HCT116 (cell line): ENCODE measurements at regions not wholly inside any gene's neighbourhood (a gene's known extent, or its start where the extent isn't known, plus 50 kb on each side); places are given as distances from the start of the nearest gene placed in this dataset.

ENCODE experiments used
- ATAC-seq: fragments of 200-7000 bp; cut with Tn5 transposase; 2 replicates; pipeline ENCODE4 v1.9.1; 2020; ENCODE audit warnings: mild to moderate bottlenecking, moderate library complexity
- BruUV-seq: library from RNA; stranded (reverse); fragments of 400-500 nt; replicated peaks from 2 replicates; lab custom pipeline; 2021; lab: Mats Ljungman, UMichigan
- CTCF ChIA-PET: fragments of 300-600 bp; sonication (Branson Sonifier 250); formaldehyde crosslinking; loops from one replicate; lab custom pipeline; 2021; ENCODE audit warnings: antibody characterized with exemption; lab: Charles Lee
- POLR2A ChIA-PET: fragments of 300-600, 350-600 bp; sonication (Branson Sonifier 250); formaldehyde crosslinking; loops from one replicate; lab custom pipeline; 2021; ENCODE audit warnings: antibody characterized with exemption; lab: Charles Lee
- RAD21 ChIA-PET, 2 experiments: fragments of 300-600 bp; sonication (Branson Sonifier 250); formaldehyde crosslinking; loops; one replicate each; lab custom pipeline; 2023; ENCODE audit warnings: low total read pairs in 2 of 2; ENCODE audit not compliant: uncharacterized antibody in 2 of 2, unreplicated experiment in 2 of 2, low non-redundant PET in 1 of 2; lab: Charles Lee
- DNase-seq: peaks from one replicate; pipeline ENCODE4 v3.0.0-alpha.2; 2010; ENCODE audit warnings: low read depth, low spot score
- H2AFZ ChIP-seq: fragments of 200-600 bp; shearing (Covaris generic), sonication (generic); 2 replicates; pipeline ENCODE4 v1.6.1; 2017; ENCODE audit warnings: low read depth, mixed run types, mixed read lengths, antibody characterized with exemption, low read length; ENCODE audit not compliant: poor library complexity, severe bottlenecking
- H3K27ac ChIP-seq: 2 replicates; pipeline ENCODE4 v1.5.1; 2012; ENCODE audit warnings: low read depth, low read length
- H3K27me3 ChIP-seq: fragments of 200-600 bp; sonication (generic); 2 replicates; pipeline ENCODE4 v1.6.1; 2016; ENCODE audit warnings: mixed run types, low read length, mixed read lengths; ENCODE audit not compliant: insufficient read depth
- H3K36me3 ChIP-seq, 2 experiments: fragments of 200-500 bp in 1 of 2; fragments of 200-600 bp in 1 of 2; sonication (Bioruptor generic) in 1 of 2; sonication (generic) in 1 of 2; 2 replicates each; pipeline versions ENCODE4 v1.5.1 to v1.6.1; 2014 to 2016; ENCODE audit warnings: low read length in 2 of 2, inconsistent platforms in 1 of 2, mixed read lengths in 1 of 2, mixed run types in 1 of 2; ENCODE audit not compliant: insufficient read depth in 2 of 2, control insufficient read depth in 1 of 2
- H3K4me1 ChIP-seq, 2 experiments: fragments of 200-600 bp in 1 of 2; sonication (generic) in 1 of 2; 2 replicates each; pipeline versions ENCODE4 v1.5.1 to v1.6.1; 2012 to 2017; ENCODE audit warnings: low read length in 2 of 2, inconsistent platforms in 1 of 2, mild to moderate bottlenecking in 1 of 2, mixed read lengths in 1 of 2, mixed run types in 1 of 2, moderate library complexity in 1 of 2; ENCODE audit not compliant: insufficient read depth in 2 of 2, control insufficient read depth in 1 of 2
- H3K4me2 ChIP-seq: fragments of 200-600 bp; sonication (generic); 2 replicates; pipeline ENCODE4 v1.6.1; 2017; ENCODE audit warnings: mixed run types, low read length, mixed read lengths
- H3K4me3 ChIP-seq, 2 experiments: fragments of 200-600 bp in 1 of 2; sonication (generic) in 1 of 2; replicated peaks in 1 of 2; 2 replicates each; pipeline ENCODE4 v1.5.1; 2011 to 2016; ENCODE audit warnings: low read length in 2 of 2, control low read depth in 1 of 2, low read depth in 1 of 2, mild to moderate bottlenecking in 1 of 2, mixed read lengths in 1 of 2, mixed run types in 1 of 2
- H3K79me2 ChIP-seq: fragments of 200-600 bp; sonication (generic); 2 replicates; pipeline ENCODE4 v1.6.1; 2017; ENCODE audit warnings: mild to moderate bottlenecking, mixed run types, low read length, moderate library complexity, mixed read lengths; ENCODE audit not compliant: insufficient read depth
- H3K9ac ChIP-seq: fragments of 200-600 bp; sonication (generic); 2 replicates; pipeline ENCODE4 v1.6.1; 2016; ENCODE audit warnings: low read length, mixed read lengths
- H3K9me2 ChIP-seq: fragments of 200-600 bp; sonication (generic), shearing (Covaris generic); 2 replicates; pipeline ENCODE4 v1.6.1; 2017; ENCODE audit warnings: mixed run types, mild to moderate bottlenecking, moderate library complexity; ENCODE audit not compliant: insufficient read depth
- H3K9me3 ChIP-seq, 2 experiments: fragments of 200-500 bp in 1 of 2; fragments of 200-600 bp in 1 of 2; sonication (Bioruptor generic) in 1 of 2; sonication (generic) in 1 of 2; 2 replicates each; pipeline ENCODE4 v1.6.1; 2014 to 2017; ENCODE audit warnings: low read length in 2 of 2, mixed read lengths in 2 of 2, inconsistent platforms in 1 of 2, low read depth in 1 of 2, mild to moderate bottlenecking in 1 of 2, mixed run types in 1 of 2, moderate library complexity in 1 of 2; ENCODE audit not compliant: control insufficient read depth in 1 of 2, insufficient read depth in 1 of 2
- H4K20me1 ChIP-seq: fragments of 200-600 bp; sonication (generic), shearing (Covaris generic); 2 replicates; pipeline ENCODE4 v1.6.1; 2017; ENCODE audit warnings: mixed run types, mild to moderate bottlenecking, moderate library complexity; ENCODE audit not compliant: insufficient read depth
- CBX3 ChIP-seq: IDR thresholded peaks from 2 replicates; pipeline ENCODE4 v1.6.1; 2012; ENCODE audit warnings: low read depth
- CEBPB ChIP-seq: IDR thresholded peaks from 2 replicates; pipeline ENCODE4 v1.6.1; 2012; ENCODE audit warnings: low read depth
- EGR1 ChIP-seq: IDR thresholded peaks from 2 replicates; pipeline ENCODE4 v1.6.1; 2012; ENCODE audit warnings: low read depth
- ELF1 ChIP-seq: IDR thresholded peaks from 2 replicates; pipeline ENCODE4 v1.6.1; 2012; ENCODE audit warnings: low read depth, borderline replicate concordance
- EZH2 ChIP-seq: fragments of 200-600 bp; sonication (generic); IDR thresholded peaks from 2 replicates; pipeline ENCODE4 v1.6.1; 2017; ENCODE audit warnings: antibody characterized with exemption, mixed run types
- FOSL1 ChIP-seq: IDR thresholded peaks from 2 replicates; pipeline ENCODE4 v1.6.1; 2012; ENCODE audit warnings: low read depth
- POLR2AphosphoS5 ChIP-seq: IDR thresholded peaks from 2 replicates; pipeline ENCODE4 v1.6.1; 2011; ENCODE audit warnings: mild to moderate bottlenecking, low read depth, low read length, moderate library complexity
- RAD21 ChIP-seq: IDR thresholded peaks from 2 replicates; pipeline ENCODE4 v1.6.1; 2012; ENCODE audit warnings: low read depth, mild to moderate bottlenecking
- SP1 ChIP-seq: IDR thresholded peaks from 2 replicates; pipeline ENCODE4 v1.6.1; 2012; ENCODE audit warnings: low read depth
- TCF7L2 ChIP-seq: IDR thresholded peaks from 2 replicates; pipeline ENCODE4 v1.7.0; 2011; ENCODE audit warnings: borderline replicate concordance, inconsistent platforms; ENCODE audit not compliant: insufficient read depth, insufficient read length; ENCODE audit errors: extremely low read depth
- YY1 ChIP-seq: IDR thresholded peaks from 2 replicates; pipeline ENCODE4 v1.6.1; 2011; ENCODE audit warnings: low read length, low read depth, moderate library complexity, mild to moderate bottlenecking; ENCODE audit not compliant: insufficient replicate concordance; ENCODE audit errors: extremely low read depth
- ZNF274 ChIP-seq: fragments of 200-500 bp; sonication (Bioruptor generic); IDR thresholded peaks from 2 replicates; pipeline ENCODE4 v1.6.1; 2014; ENCODE audit warnings: mild to moderate bottlenecking, low read depth, low read length, inconsistent platforms
- intact Hi-C: fragments of 100-400 bp; cut with micrococcal nuclease; formaldehyde crosslinking; loops from 2 replicates; pipeline ENCODE4 v1.10.0; 2022
- TF ChIP-seq, protein P1 (sequence below): IDR thresholded peaks from 2 replicates; pipeline ENCODE4 v1.6.1; 2012; ENCODE audit warnings: low read depth
- TF ChIP-seq, protein P2 (sequence below), 3 experiments: fragments of 200-600 bp in 1 of 3; sonication (generic) in 1 of 3; IDR thresholded peaks in 2 of 3; conservative IDR thresholded peaks in 1 of 3; 2 replicates each; pipeline ENCODE4 v1.5.1; 2012 to 2017; ENCODE audit warnings: low read depth in 2 of 3, low read length in 2 of 3, antibody characterized with exemption in 1 of 3, borderline replicate concordance in 1 of 3, control low read depth in 1 of 3, mild to moderate bottlenecking in 1 of 3, mixed read lengths in 1 of 3, mixed run types in 1 of 3, moderate library complexity in 1 of 3; ENCODE audit not compliant: insufficient read depth in 1 of 3
- TF ChIP-seq, protein P3 (sequence below): IDR thresholded peaks from 2 replicates; pipeline ENCODE4 v1.6.1; 2012
- TF ChIP-seq, protein P4 (sequence below): IDR thresholded peaks from 2 replicates; pipeline ENCODE4 v1.6.1; 2011; ENCODE audit warnings: mild to moderate bottlenecking, low read length, moderate library complexity; ENCODE audit not compliant: insufficient replicate concordance; ENCODE audit errors: extremely low read depth
- TF ChIP-seq, protein P5 (sequence below): IDR thresholded peaks from 2 replicates; pipeline ENCODE4 v1.6.1; 2012

DNA sequence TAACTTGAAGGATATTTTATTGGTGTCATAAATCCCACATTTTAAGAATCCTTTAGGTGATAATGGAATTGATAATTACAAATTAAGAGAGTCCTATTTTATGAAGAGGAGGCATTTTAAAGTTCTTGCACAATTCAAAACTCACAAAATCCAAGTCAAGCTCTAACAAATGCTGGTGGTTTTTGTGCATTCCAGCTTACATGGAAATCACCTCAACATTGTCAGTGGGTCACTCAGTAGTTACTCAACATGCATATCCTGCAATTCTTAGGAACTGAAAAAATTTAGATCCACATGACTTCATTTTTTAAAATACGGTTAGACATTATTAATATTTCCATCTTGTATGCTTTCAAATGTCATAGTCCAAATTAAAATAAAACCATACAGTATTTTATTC is 487.2 kb downstream of the CNTN3 start:
- H3K9me3 ChIP-seq = peaks cover 15 to 22% of the 10 kb centered on the region in 2 experiments; a peak in 2 of 4 replicates
- H2AFZ ChIP-seq = no peak overlapping the region
- ChIA-PET POLR2A (no interaction called here), RAD21 (no interaction called here), CTCF (no interaction called here)
- H3K36me3 ChIP-seq = no peaks in the 10 kb centered on the region
- no peaks in the 10 kb centered on the region for H3K27me3 ChIP-seq
- H4K20me1 ChIP-seq = no peaks in the 10 kb centered on the region
- no peaks in the 10 kb centered on the region for H3K79me2 ChIP-seq
- TF ChIP-seq YY1 (no peak), CEBPB (no peak), EZH2 (no peak), SP1 (no peak), EGR1 (no peak), CBX3 (no peak), FOSL1 (no peak), TCF7L2 (no peak), ELF1 (no peak), RAD21 (no peak), POLR2AphosphoS5 (no peak), ZNF274 (no peak)
- TF ChIP-seq, protein P1, sequence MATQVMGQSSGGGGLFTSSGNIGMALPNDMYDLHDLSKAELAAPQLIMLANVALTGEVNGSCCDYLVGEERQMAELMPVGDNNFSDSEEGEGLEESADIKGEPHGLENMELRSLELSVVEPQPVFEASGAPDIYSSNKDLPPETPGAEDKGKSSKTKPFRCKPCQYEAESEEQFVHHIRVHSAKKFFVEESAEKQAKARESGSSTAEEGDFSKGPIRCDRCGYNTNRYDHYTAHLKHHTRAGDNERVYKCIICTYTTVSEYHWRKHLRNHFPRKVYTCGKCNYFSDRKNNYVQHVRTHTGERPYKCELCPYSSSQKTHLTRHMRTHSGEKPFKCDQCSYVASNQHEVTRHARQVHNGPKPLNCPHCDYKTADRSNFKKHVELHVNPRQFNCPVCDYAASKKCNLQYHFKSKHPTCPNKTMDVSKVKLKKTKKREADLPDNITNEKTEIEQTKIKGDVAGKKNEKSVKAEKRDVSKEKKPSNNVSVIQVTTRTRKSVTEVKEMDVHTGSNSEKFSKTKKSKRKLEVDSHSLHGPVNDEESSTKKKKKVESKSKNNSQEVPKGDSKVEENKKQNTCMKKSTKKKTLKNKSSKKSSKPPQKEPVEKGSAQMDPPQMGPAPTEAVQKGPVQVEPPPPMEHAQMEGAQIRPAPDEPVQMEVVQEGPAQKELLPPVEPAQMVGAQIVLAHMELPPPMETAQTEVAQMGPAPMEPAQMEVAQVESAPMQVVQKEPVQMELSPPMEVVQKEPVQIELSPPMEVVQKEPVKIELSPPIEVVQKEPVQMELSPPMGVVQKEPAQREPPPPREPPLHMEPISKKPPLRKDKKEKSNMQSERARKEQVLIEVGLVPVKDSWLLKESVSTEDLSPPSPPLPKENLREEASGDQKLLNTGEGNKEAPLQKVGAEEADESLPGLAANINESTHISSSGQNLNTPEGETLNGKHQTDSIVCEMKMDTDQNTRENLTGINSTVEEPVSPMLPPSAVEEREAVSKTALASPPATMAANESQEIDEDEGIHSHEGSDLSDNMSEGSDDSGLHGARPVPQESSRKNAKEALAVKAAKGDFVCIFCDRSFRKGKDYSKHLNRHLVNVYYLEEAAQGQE = no peak
- TF ChIP-seq, protein P2, sequence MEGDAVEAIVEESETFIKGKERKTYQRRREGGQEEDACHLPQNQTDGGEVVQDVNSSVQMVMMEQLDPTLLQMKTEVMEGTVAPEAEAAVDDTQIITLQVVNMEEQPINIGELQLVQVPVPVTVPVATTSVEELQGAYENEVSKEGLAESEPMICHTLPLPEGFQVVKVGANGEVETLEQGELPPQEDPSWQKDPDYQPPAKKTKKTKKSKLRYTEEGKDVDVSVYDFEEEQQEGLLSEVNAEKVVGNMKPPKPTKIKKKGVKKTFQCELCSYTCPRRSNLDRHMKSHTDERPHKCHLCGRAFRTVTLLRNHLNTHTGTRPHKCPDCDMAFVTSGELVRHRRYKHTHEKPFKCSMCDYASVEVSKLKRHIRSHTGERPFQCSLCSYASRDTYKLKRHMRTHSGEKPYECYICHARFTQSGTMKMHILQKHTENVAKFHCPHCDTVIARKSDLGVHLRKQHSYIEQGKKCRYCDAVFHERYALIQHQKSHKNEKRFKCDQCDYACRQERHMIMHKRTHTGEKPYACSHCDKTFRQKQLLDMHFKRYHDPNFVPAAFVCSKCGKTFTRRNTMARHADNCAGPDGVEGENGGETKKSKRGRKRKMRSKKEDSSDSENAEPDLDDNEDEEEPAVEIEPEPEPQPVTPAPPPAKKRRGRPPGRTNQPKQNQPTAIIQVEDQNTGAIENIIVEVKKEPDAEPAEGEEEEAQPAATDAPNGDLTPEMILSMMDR (IDR thresholded peaks at IDR 0.05 in 2 of 3, conservative IDR thresholded peaks at IDR 0.05 in 1 of 3; ENCODE audit: borderline replicate concordance in 1 of 3, insufficient read depth in 1 of 3, low read depth in 2 of 3, low read length in 2 of 3) = no peak
- TF ChIP-seq, protein P3, sequence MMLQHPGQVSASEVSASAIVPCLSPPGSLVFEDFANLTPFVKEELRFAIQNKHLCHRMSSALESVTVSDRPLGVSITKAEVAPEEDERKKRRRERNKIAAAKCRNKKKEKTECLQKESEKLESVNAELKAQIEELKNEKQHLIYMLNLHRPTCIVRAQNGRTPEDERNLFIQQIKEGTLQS = no peak
- TF ChIP-seq, protein P4, sequence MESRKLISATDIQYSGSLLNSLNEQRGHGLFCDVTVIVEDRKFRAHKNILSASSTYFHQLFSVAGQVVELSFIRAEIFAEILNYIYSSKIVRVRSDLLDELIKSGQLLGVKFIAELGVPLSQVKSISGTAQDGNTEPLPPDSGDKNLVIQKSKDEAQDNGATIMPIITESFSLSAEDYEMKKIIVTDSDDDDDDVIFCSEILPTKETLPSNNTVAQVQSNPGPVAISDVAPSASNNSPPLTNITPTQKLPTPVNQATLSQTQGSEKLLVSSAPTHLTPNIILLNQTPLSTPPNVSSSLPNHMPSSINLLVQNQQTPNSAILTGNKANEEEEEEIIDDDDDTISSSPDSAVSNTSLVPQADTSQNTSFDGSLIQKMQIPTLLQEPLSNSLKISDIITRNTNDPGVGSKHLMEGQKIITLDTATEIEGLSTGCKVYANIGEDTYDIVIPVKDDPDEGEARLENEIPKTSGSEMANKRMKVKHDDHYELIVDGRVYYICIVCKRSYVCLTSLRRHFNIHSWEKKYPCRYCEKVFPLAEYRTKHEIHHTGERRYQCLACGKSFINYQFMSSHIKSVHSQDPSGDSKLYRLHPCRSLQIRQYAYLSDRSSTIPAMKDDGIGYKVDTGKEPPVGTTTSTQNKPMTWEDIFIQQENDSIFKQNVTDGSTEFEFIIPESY = no peak
- TF ChIP-seq, protein P5, sequence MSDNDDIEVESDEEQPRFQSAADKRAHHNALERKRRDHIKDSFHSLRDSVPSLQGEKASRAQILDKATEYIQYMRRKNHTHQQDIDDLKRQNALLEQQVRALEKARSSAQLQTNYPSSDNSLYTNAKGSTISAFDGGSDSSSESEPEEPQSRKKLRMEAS = no peak
- H3K27ac ChIP-seq = no peak overlapping the region
- no peaks in the 10 kb centered on the region for H3K4me1 ChIP-seq
- intact Hi-C loops = no loop called here
- no peak overlapping the region for H3K4me2 ChIP-seq
- DNase-seq = no peak
- H3K4me3 ChIP-seq = no peak overlapping the region
- ATAC-seq = no peak
- H3K9ac ChIP-seq = no peak overlapping the region
- no TSS peak for BruUV-seq
- H3K9me2 ChIP-seq = no peaks in the 10 kb centered on the region
